Uterus (tissue), 2 donors: ENCODE measurements at regions not wholly inside any gene's neighbourhood (a gene's known extent, or its start where the extent isn't known, plus 50 kb on each side); places are given as distances from the start of the nearest gene placed in this dataset.

Experiments
- CTCF ChIP-seq, 4 experiments: fragments of 200-600 bp in 2 of 4; fragments of 450-650 bp in 2 of 4; sonication (generic) in 2 of 4; IDR thresholded peaks; one replicate each; pipeline ENCODE4 v1.5.1; 2016 to 2019; ENCODE audit warnings: antibody characterized with exemption in 4 of 4, mild to moderate bottlenecking in 2 of 4, moderate library complexity in 1 of 4
- POLR2A ChIP-seq, 2 donors: fragments of 450-650 bp; IDR thresholded peaks; one replicate each; pipeline ENCODE4 v1.6.1; 2016; ENCODE audit warnings: antibody characterized with exemption in 2 of 2, mild to moderate bottlenecking in 1 of 2, moderate library complexity in 1 of 2

- no peak for TF ChIP-seq CTCF (IDR thresholded peaks at IDR 0.05)
- no peak for TF ChIP-seq POLR2A (IDR thresholded peaks at IDR 0.05)
Observed at GRCh38 chr2:16561676-16562075, 104.0 kb downstream of the CYRIA start.
